Endothelial cell of umbilical vein (primary cell): ENCODE measurements at regions not wholly inside any gene's neighbourhood (a gene's known extent, or its start where the extent isn't known, plus 50 kb on each side); places are given as distances from the start of the nearest gene placed in this dataset.

Experiments
- BruUV-seq: library from RNA; stranded (reverse); fragments of 400-500 nt; replicated peaks from 2 replicates; lab custom pipeline; 2021; lab: Mats Ljungman, UMichigan
- CTCF ChIA-PET: fragments of 300-600, 350-600 bp; sonication (Branson Sonifier 250); formaldehyde crosslinking; loops from one replicate; lab custom pipeline; 2021; ENCODE audit warnings: antibody characterized with exemption, inconsistent platforms; lab: Charles Lee
- POLR2A ChIA-PET: fragments of 300-600, 350-600 bp; sonication (Branson Sonifier 250); formaldehyde crosslinking; loops from one replicate; lab custom pipeline; 2021; ENCODE audit warnings: antibody characterized with exemption, inconsistent platforms; lab: Charles Lee
- DNase-seq: peaks from one replicate; pipeline ENCODE4 v3.0.0-alpha.2; 2011; ENCODE audit warnings: low read depth, low spot score
- FAIRE-seq: peaks from 2 replicates; lab custom pipeline; 2011; peaks lifted over from hg19 to GRCh38; lab: Jason Lieb, UNC
- H2AFZ ChIP-seq: 2 replicates; pipeline ENCODE4 v1.6.0; 2012; ENCODE audit warnings: low read depth, low read length, control low read depth, inconsistent platforms
- H3K27ac ChIP-seq: 2 replicates; pipeline ENCODE4 v1.5.1; 2011; ENCODE audit warnings: low read depth, mild to moderate bottlenecking, control low read depth, low read length, moderate library complexity; ENCODE audit not compliant: insufficient read depth
- H3K27me3 ChIP-seq, 2 experiments: 2 replicates each; pipeline versions ENCODE4 v1.6.0 to v1.6.1; 2011; ENCODE audit warnings: low read length in 2 of 2, mixed read lengths in 1 of 2; ENCODE audit not compliant: control insufficient read depth in 2 of 2, insufficient read depth in 2 of 2
- H3K36me3 ChIP-seq, 2 experiments: 2 replicates in 1 of 2; 3 replicates in 1 of 2; pipeline ENCODE4 v1.5.1; 2011; ENCODE audit warnings: low read length in 2 of 2, mild to moderate bottlenecking in 1 of 2, moderate library complexity in 1 of 2; ENCODE audit not compliant: control insufficient read depth in 2 of 2, insufficient read depth in 2 of 2; ENCODE audit errors: extremely low read depth in 1 of 2
- H3K4me1 ChIP-seq: 3 replicates; pipeline ENCODE4 v1.5.1; 2011; ENCODE audit warnings: mild to moderate bottlenecking, low read length; ENCODE audit not compliant: control insufficient read depth, insufficient read depth; ENCODE audit errors: extremely low read depth
- H3K4me2 ChIP-seq: 2 replicates; pipeline ENCODE4 v1.6.1; 2011; ENCODE audit warnings: low read length, control low read depth, mixed read lengths; ENCODE audit not compliant: insufficient read depth
- H3K4me3 ChIP-seq, 3 experiments: fragments of 200-600 bp in 1 of 3; sonication (generic), shearing (Covaris generic) in 1 of 3; replicated peaks in 1 of 3; 2 replicates each; pipeline ENCODE4 v1.5.1; 2011 to 2016; ENCODE audit warnings: control low read depth in 3 of 3, low read length in 3 of 3, mild to moderate bottlenecking in 2 of 3, inconsistent platforms in 1 of 3, low read depth in 1 of 3, moderate library complexity in 1 of 3; ENCODE audit not compliant: insufficient read depth in 1 of 3
- H3K79me2 ChIP-seq: 2 replicates; pipeline ENCODE4 v1.6.0; 2012; ENCODE audit warnings: low read length, inconsistent platforms; ENCODE audit not compliant: control insufficient read depth, insufficient read depth
- H3K9ac ChIP-seq: replicated peaks from 2 replicates; pipeline ENCODE3; 2011; ENCODE audit warnings: low read length, control low read depth; ENCODE audit not compliant: insufficient read depth; ENCODE audit errors: extremely low read depth
- H3K9me1 ChIP-seq: replicated peaks from 3 replicates; pipeline ENCODE4 v1.6.0; 2011; ENCODE audit warnings: mild to moderate bottlenecking, low read length; ENCODE audit not compliant: control insufficient read depth, insufficient read depth; ENCODE audit errors: extremely low read depth
- H3K9me3 ChIP-seq: replicated peaks from 2 replicates; pipeline ENCODE4 v1.5.1; 2012; ENCODE audit warnings: low read length, inconsistent platforms; ENCODE audit not compliant: control insufficient read depth, insufficient read depth
- H4K20me1 ChIP-seq: replicated peaks from 2 replicates; pipeline ENCODE3; 2011; ENCODE audit warnings: mild to moderate bottlenecking, low read length; ENCODE audit not compliant: control insufficient read depth, insufficient read depth; ENCODE audit errors: extremely low read depth
- EZH2 ChIP-seq: IDR thresholded peaks from 2 replicates; pipeline ENCODE4 v1.6.1; 2012; ENCODE audit warnings: borderline replicate concordance, low read depth, mild to moderate bottlenecking, moderate library complexity, low read length, inconsistent platforms; ENCODE audit not compliant: severe bottlenecking
- FOS ChIP-seq: IDR thresholded peaks from 2 replicates; pipeline ENCODE4 v1.6.1; 2011; ENCODE audit warnings: mild to moderate bottlenecking, low read length, moderate library complexity, borderline replicate concordance; ENCODE audit not compliant: insufficient read depth
- GATA2 ChIP-seq: IDR thresholded peaks from 2 replicates; pipeline ENCODE4 v1.7.0; 2011; ENCODE audit warnings: low read depth, mild to moderate bottlenecking, moderate library complexity, mixed read lengths, low read length; ENCODE audit not compliant: insufficient read length, insufficient read depth
- JUN ChIP-seq: IDR thresholded peaks from 2 replicates; pipeline ENCODE4 v1.6.1; 2011; ENCODE audit warnings: borderline replicate concordance, low read depth; ENCODE audit not compliant: insufficient read length, insufficient read depth
- MYC ChIP-seq: IDR thresholded peaks from one replicate; pipeline ENCODE4 v1.6.1; 2011; ENCODE audit warnings: mild to moderate bottlenecking, low read depth, low read length
- POLR2A ChIP-seq: IDR thresholded peaks from 2 replicates; pipeline ENCODE4 v1.6.1; 2012; ENCODE audit warnings: low read depth, mild to moderate bottlenecking, control low read depth, low read length
- POLR2AphosphoS5 ChIP-seq: IDR thresholded peaks from 2 replicates; pipeline ENCODE4 v1.6.1; 2012; ENCODE audit warnings: low read depth, mild to moderate bottlenecking, control low read depth, low read length, moderate library complexity; ENCODE audit not compliant: insufficient read depth
- dilution Hi-C: fragments of 300-500 bp; cut with MboI; formaldehyde crosslinking; loops from one replicate; pipeline ENCODE4 v1.15.0; 2019; ENCODE audit warnings: low sequenced_read_pairs; ENCODE audit not compliant: extremely low pct_ligation_motif_present
- intact Hi-C: fragments of 100-400 bp; cut with micrococcal nuclease; formaldehyde crosslinking; loops from one replicate; pipeline ENCODE4 v1.10.0; 2022
- TF ChIP-seq, protein P1 (sequence below): IDR thresholded peaks from 2 replicates; pipeline ENCODE4 v1.6.1; 2011; ENCODE audit not compliant: insufficient read depth, insufficient read length
- TF ChIP-seq, protein P2 (sequence below), 2 donors: IDR thresholded peaks; 1 replicate in 1 of 2; 2 replicates in 1 of 2; pipeline ENCODE4 v1.5.1; 2011; ENCODE audit warnings: low read length in 2 of 2, mild to moderate bottlenecking in 2 of 2, moderate library complexity in 2 of 2, control low read depth in 1 of 2, inconsistent platforms in 1 of 2, low read depth in 1 of 2; ENCODE audit not compliant: insufficient read depth in 1 of 2; ENCODE audit errors: extremely low read depth in 1 of 2

DNA sequence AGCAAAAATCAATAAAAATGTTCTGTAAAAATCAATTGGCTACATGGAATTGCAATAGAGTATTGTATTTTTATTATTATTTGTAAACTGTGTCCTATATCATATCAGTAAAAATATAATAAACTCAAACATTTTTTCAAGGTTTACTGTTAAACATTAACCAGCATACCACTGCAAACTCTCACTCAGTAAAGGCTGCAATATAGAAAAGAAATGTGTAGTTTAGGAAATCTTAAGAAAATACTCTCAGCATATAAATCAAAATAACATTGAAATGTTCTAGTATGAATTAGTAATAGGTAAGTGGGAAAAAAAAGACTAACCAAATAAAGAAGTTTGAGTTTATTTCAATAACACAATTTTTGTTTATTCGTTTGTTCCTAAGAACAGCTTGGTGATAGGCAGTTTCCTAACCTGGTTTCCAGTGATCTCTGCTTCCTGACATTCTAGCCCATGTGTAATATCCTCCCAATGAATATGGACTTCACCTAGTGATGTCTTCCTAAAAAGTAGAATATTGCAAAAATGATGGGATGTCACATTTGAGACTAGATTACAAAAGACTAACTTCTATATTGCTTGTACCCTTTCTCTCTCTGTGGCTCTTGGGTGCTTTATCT lies 870.1 kb downstream of the BRINP3 start:
- no peak overlapping the region for H2AFZ ChIP-seq
- H3K9me3 ChIP-seq: no peaks in the 10 kb centered on the region
- FAIRE-seq (no peak), DNase-seq (no peak)
- H3K27ac ChIP-seq: no peak overlapping the region
- intact Hi-C loops: no loop called here
- no peaks in the 10 kb centered on the region for H3K27me3 ChIP-seq
- H3K36me3 ChIP-seq: no peaks in the 10 kb centered on the region
- ChIA-PET CTCF (no interaction called here), POLR2A (no interaction called here)
- H3K4me3 ChIP-seq: no peak overlapping the region
- H3K9me1 ChIP-seq: no peaks in the 10 kb centered on the region
- H4K20me1 ChIP-seq: no peaks in the 10 kb centered on the region
- H3K79me2 ChIP-seq: no peaks in the 10 kb centered on the region
- dilution Hi-C loops: no loop called here
- TF ChIP-seq EZH2 (no peak), MYC (no peak), POLR2AphosphoS5 (no peak), GATA2 (no peak), JUN (no peak), POLR2A (no peak), FOS (no peak)
- TF ChIP-seq, protein P1, sequence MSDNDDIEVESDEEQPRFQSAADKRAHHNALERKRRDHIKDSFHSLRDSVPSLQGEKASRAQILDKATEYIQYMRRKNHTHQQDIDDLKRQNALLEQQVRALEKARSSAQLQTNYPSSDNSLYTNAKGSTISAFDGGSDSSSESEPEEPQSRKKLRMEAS: no peak
- TF ChIP-seq, protein P2, sequence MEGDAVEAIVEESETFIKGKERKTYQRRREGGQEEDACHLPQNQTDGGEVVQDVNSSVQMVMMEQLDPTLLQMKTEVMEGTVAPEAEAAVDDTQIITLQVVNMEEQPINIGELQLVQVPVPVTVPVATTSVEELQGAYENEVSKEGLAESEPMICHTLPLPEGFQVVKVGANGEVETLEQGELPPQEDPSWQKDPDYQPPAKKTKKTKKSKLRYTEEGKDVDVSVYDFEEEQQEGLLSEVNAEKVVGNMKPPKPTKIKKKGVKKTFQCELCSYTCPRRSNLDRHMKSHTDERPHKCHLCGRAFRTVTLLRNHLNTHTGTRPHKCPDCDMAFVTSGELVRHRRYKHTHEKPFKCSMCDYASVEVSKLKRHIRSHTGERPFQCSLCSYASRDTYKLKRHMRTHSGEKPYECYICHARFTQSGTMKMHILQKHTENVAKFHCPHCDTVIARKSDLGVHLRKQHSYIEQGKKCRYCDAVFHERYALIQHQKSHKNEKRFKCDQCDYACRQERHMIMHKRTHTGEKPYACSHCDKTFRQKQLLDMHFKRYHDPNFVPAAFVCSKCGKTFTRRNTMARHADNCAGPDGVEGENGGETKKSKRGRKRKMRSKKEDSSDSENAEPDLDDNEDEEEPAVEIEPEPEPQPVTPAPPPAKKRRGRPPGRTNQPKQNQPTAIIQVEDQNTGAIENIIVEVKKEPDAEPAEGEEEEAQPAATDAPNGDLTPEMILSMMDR (IDR thresholded peaks at IDR 0.05; ENCODE audit: extremely low read depth in 1 of 2, insufficient read depth in 1 of 2, low read depth in 1 of 2, low read length in 2 of 2): no peak
- no peak overlapping the region for H3K9ac ChIP-seq
- no peak overlapping the region for H3K4me2 ChIP-seq
- no TSS peak for BruUV-seq
- H3K4me1 ChIP-seq: no peaks in the 10 kb centered on the region
